Tibial nerve (tissue), 4 donors: ENCODE measurements at regions not wholly inside any gene's neighbourhood (a gene's known extent, or its start where the extent isn't known, plus 50 kb on each side); places are given as distances from the start of the nearest gene placed in this dataset.

Source experiments
- DNase-seq, 2 donors: peaks; one replicate each; pipeline ENCODE4 v3.0.0-alpha.2; 2019; ENCODE audit warnings: low spot score in 2 of 2
- H3K27ac ChIP-seq, 4 donors: fragments of 200-600 bp; sonication (generic) in 3 of 4; one replicate each; pipeline ENCODE4 v1.5.1; 2017 to 2019; ENCODE audit warnings: mild to moderate bottlenecking in 1 of 4
- H3K27me3 ChIP-seq, 2 donors: fragments of 200-600 bp; sonication (generic) in 1 of 2; one replicate each; pipeline versions ENCODE4 v1.5.1 to v1.6.0; 2017 to 2019
- H3K36me3 ChIP-seq, 3 donors: fragments of 200-600 bp; sonication (generic); one replicate each; pipeline ENCODE4 v1.5.1; 2018 to 2019
- H3K4me1 ChIP-seq, 4 donors: fragments of 200-600 bp; sonication (generic) in 3 of 4; one replicate each; pipeline ENCODE4 v1.5.1; 2017 to 2019
- H3K4me3 ChIP-seq, 4 donors: fragments of 200-600 bp; sonication (generic) in 3 of 4; one replicate each; pipeline ENCODE4 v1.5.1; 2017 to 2019; ENCODE audit warnings: mild to moderate bottlenecking in 1 of 4, moderate library complexity in 1 of 4
- H3K9me3 ChIP-seq, 4 donors: fragments of 200-600 bp; sonication (generic) in 3 of 4; one replicate each; pipeline ENCODE4 v1.5.1; 2017 to 2019
- EP300 ChIP-seq, 2 donors: sonication (generic); formaldehyde crosslinking; IDR thresholded peaks; one replicate each; pipeline ENCODE4 v1.6.1; 2017; ENCODE audit warnings: antibody characterized with exemption in 2 of 2, mild to moderate bottlenecking in 1 of 2
- POLR2A ChIP-seq, 2 donors: fragments of 450-650 bp; IDR thresholded peaks; one replicate each; pipeline ENCODE4 v1.6.1; 2017; ENCODE audit warnings: antibody characterized with exemption in 2 of 2, mild to moderate bottlenecking in 2 of 2, moderate library complexity in 2 of 2
- WGBS, 2 donors: methylation state at CpG; one replicate each; pipeline ENCODE4 v1.1.5; 2018; 5-methylcytosine and 5-hydroxymethylcytosine counted together
- TF ChIP-seq, protein P1 (sequence below), 5 experiments: fragments of 200-600 bp in 3 of 5; fragments of 450-650 bp in 2 of 5; sonication (generic) in 3 of 5; IDR thresholded peaks; one replicate each; pipeline ENCODE4 v1.5.1; 2016 to 2019; ENCODE audit warnings: antibody characterized with exemption in 5 of 5, mild to moderate bottlenecking in 3 of 5, moderate library complexity in 2 of 5

DNA sequence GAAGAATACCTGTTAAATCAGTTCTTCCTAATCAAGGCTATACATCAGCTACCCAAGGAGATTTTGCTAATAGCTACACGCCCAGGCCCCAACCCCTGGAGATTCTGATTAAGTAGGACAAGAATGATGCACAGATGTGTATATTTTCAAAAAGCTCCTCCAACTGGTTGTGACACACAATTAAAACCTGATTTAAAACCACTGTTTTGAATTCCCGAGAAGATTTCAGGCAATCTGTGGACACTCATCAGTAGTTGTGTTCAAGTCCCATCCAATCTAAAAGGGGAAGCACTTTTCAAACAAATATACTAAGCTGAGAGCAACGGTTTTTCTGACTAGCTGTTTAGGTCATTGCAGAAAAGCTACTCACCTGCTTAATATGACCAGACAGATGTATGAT, 118.9 kb upstream of the NHSL1 start:
- Histone ChIP-seq H3K4me1 (no peaks in the 10 kb centered on the region), H3K27me3 (no peaks in the 10 kb centered on the region), H3K4me3 (no peak overlapping the region), H3K36me3 (no peaks in the 10 kb centered on the region), H3K9me3 (no peaks in the 10 kb centered on the region), H3K27ac (no peak overlapping the region)
- TF ChIP-seq EP300 (IDR thresholded peaks at IDR 0.05) = no peak
- TF ChIP-seq, protein P1, sequence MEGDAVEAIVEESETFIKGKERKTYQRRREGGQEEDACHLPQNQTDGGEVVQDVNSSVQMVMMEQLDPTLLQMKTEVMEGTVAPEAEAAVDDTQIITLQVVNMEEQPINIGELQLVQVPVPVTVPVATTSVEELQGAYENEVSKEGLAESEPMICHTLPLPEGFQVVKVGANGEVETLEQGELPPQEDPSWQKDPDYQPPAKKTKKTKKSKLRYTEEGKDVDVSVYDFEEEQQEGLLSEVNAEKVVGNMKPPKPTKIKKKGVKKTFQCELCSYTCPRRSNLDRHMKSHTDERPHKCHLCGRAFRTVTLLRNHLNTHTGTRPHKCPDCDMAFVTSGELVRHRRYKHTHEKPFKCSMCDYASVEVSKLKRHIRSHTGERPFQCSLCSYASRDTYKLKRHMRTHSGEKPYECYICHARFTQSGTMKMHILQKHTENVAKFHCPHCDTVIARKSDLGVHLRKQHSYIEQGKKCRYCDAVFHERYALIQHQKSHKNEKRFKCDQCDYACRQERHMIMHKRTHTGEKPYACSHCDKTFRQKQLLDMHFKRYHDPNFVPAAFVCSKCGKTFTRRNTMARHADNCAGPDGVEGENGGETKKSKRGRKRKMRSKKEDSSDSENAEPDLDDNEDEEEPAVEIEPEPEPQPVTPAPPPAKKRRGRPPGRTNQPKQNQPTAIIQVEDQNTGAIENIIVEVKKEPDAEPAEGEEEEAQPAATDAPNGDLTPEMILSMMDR (IDR thresholded peaks at IDR 0.05) = no peak
- TF ChIP-seq POLR2A (IDR thresholded peaks at IDR 0.05) = no peak
- DNase-seq = no peak
- WGBS, 2 donors = 82 to 86% methylated on average over 3 of the region's 3 CpGs

DNA sequence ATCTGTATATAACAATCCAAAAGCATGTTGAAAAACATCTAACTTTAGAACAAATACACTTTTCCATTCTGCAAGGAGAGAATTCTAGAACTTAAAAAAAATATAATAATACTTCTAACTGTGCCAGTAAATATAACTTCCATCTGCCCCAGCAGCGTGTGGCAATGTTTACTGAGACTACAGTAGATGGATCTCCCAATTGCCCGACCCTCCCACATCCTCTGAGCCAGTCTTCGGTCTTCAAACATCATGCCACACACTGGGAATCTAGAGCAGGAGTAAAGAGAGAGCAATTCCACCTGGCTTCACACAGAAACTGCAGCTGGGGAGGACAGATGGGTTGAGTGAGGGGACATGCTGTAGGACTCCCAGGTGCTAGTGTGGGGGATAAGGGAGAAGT, 121.3 kb upstream of the NHSL1 start:
- no peak for TF ChIP-seq POLR2A (IDR thresholded peaks at IDR 0.05)
- TF ChIP-seq, protein P1 (IDR thresholded peaks at IDR 0.05) = no peak
- TF ChIP-seq EP300 (IDR thresholded peaks at IDR 0.05) = no peak
- no peak for DNase-seq
- Histone ChIP-seq H3K36me3 (no peaks in the 10 kb centered on the region), H3K4me1 (no peaks in the 10 kb centered on the region), H3K9me3 (no peaks in the 10 kb centered on the region), H3K27ac (no peak overlapping the region), H3K27me3 (no peaks in the 10 kb centered on the region), H3K4me3 (no peak overlapping the region)
- 81 to 83% methylated on average over 3 of the region's 3 CpGs for WGBS, 2 donors

DNA sequence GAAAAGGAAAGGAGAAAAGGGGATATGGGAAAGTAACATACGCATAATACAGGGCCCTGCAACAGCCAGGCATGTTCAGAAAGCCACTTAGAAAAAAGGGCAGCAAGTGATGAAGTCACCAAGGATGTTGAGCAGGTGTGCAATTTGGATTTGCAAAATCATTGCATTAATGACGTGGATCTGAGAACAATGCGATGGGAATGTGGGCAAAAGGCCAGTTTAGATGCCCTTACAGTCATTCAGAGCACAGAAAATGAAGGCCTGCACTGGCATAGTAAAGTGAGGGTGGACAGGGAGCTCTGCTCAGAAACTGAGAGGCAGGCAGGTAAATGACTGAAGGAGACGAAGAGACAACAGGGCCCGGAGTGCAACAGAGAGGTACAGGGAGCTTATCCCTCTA, 123.7 kb upstream of the NHSL1 start:
- Histone ChIP-seq H3K27me3 (no peaks in the 10 kb centered on the region), H3K9me3 (no peaks in the 10 kb centered on the region), H3K27ac (no peak overlapping the region), H3K36me3 (no peaks in the 10 kb centered on the region), H3K4me3 (no peak overlapping the region), H3K4me1 (no peaks in the 10 kb centered on the region)
- 83 to 88% methylated on average over 5 of the region's 5 CpGs for WGBS, 2 donors
- no peak for DNase-seq
- no peak for TF ChIP-seq EP300 (IDR thresholded peaks at IDR 0.05)
- TF ChIP-seq, protein P1 (IDR thresholded peaks at IDR 0.05) = no peak
- TF ChIP-seq POLR2A (IDR thresholded peaks at IDR 0.05) = no peak

DNA sequence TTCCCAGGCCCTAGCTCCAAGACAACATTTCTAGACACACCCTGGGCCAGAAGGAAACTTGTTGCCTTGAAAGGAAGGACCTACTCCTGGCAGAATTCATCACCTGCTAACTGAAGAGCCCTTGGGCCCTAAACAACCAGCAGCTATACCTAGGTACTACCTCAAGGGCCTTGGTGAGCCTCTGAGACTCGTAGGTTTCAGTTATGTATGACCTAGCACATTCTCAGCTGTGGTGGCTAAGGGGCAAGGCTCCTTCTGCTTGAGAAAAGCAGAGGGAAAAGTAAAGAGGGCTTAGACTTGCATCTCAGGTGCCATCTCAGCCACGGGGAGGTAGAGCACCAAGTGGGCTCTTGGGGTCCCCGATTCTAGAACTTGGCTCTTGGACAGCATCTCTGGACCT, 132.3 kb upstream of the NHSL1 start:
- Histone ChIP-seq H3K27me3 (no peaks in the 10 kb centered on the region), H3K36me3 (no peaks in the 10 kb centered on the region), H3K27ac (no peak overlapping the region), H3K4me1 (no peaks in the 10 kb centered on the region), H3K4me3 (no peak overlapping the region), H3K9me3 (peaks cover 0 to 6% (median 0%) of the 10 kb centered on the region in 4 donors)
- 92 to 97% methylated on average over 3 of the region's 3 CpGs for WGBS, 2 donors
- DNase-seq = no peak
- no peak for TF ChIP-seq EP300 (IDR thresholded peaks at IDR 0.05)
- TF ChIP-seq, protein P1 (IDR thresholded peaks at IDR 0.05) = no peak

DNA sequence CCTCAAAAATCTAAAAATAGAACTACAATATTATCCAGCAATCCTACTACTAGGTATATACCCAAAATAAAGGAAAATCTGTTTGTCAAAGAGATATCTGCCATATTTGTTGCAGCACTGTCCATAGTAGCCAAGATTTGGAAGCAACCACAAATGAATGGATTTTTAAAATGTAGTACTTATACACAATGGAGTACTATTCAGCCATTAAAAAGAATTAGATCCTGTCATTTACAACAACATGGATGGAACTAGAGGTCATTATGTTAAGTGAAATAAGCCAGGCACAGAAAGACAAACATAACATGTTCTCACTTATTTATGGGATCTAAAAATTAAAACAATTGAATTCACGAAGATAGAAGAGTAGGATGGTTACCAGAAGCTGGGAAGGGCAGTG, 135.7 kb upstream of the CCDC28A start:
- Histone ChIP-seq H3K4me3 (no peak overlapping the region), H3K27me3 (no peaks in the 10 kb centered on the region), H3K36me3 (no peaks in the 10 kb centered on the region), H3K9me3 (peaks cover 0 to 6% (median 0%) of the 10 kb centered on the region in 4 donors), H3K4me1 (no peaks in the 10 kb centered on the region), H3K27ac (no peak overlapping the region)
- TF ChIP-seq POLR2A (IDR thresholded peaks at IDR 0.05) = no peak
- no peak for TF ChIP-seq EP300 (IDR thresholded peaks at IDR 0.05)
- TF ChIP-seq, protein P1 (IDR thresholded peaks at IDR 0.05) = no peak
- DNase-seq = no peak
- 97 to 98% methylated on average over 1 of the region's 1 CpG for whole genome bisulfite sequencing, 2 donors
